GM19395 (cell line): ENCODE measurements at regions not wholly inside any gene's neighbourhood (a gene's known extent, or its start where the extent isn't known, plus 50 kb on each side); places are given as distances from the start of the nearest gene placed in this dataset.

Source experiments
- ATAC-seq: cut with Tn5 transposase; IDR thresholded peaks from one replicate; pipeline ENCODE4 v1.9.1; 2021; ENCODE audit warnings: mild to moderate bottlenecking, moderate library complexity; ENCODE audit not compliant: unreplicated experiment

GRCh38 chr11:116601814-116602636, 170.8 kb downstream of the BUD13 start:
- no peak for ATAC-seq

GRCh38 chr11:116600930-116601329, 171.9 kb downstream of the BUD13 start:
- no peak for ATAC-seq

- ATAC-seq: no peak
These were observed 174.2 kb downstream of the BUD13 start for GRCh38 chr11:116598556-116598955.

- no peak for ATAC-seq
These were observed 174.8 kb downstream of the BUD13 start for GRCh38 chr11:116598036-116598435.

- ATAC-seq: no peak
These were observed 176.2 kb downstream of the BUD13 start for GRCh38 chr11:116596346-116597260.

GRCh38 chr11:116595305-116595880, 177.4 kb downstream of the BUD13 start:
- no peak for ATAC-seq

GRCh38 chr11:116590844-116591570, 181.8 kb downstream of the BUD13 start:
- no peak for ATAC-seq

GRCh38 chr11:116589402-116589801, 183.4 kb downstream of the BUD13 start:
- ATAC-seq: no peak

GRCh38 chr11:116586392-116586791, 186.4 kb downstream of the BUD13 start:
- ATAC-seq: no peak

GRCh38 chr11:116582571-116582970, 190.2 kb downstream of the BUD13 start:
- no peak for ATAC-seq

GRCh38 chr11:116581349-116581748, 191.4 kb downstream of the BUD13 start:
- ATAC-seq: no peak

- no peak for ATAC-seq
These were observed 192.0 kb downstream of the BUD13 start for GRCh38 chr11:116580799-116581198.

GRCh38 chr11:116579857-116580727, 192.7 kb downstream of the BUD13 start:
- no peak for ATAC-seq

- ATAC-seq: no peak
These were observed 193.6 kb downstream of the BUD13 start for GRCh38 chr11:116579031-116579653.

- no peak for ATAC-seq
These were observed 194.8 kb downstream of the BUD13 start for GRCh38 chr11:116577956-116578355.

- no peak for ATAC-seq
These were observed 195.5 kb downstream of the BUD13 start for GRCh38 chr11:116577273-116577672.

- no peak for ATAC-seq
These were observed 196.3 kb downstream of the BUD13 start for GRCh38 chr11:116576526-116576925.

GRCh38 chr11:116567721-116568242, 205.0 kb downstream of the BUD13 start:
- no peak for ATAC-seq

GRCh38 chr11:116563712-116564047, 209.1 kb downstream of the BUD13 start:
- no peak for ATAC-seq
